KBM-7 (cell line): ENCODE measurements at regions not wholly inside any gene's neighbourhood (a gene's known extent, or its start where the extent isn't known, plus 50 kb on each side); places are given as distances from the start of the nearest gene placed in this dataset.

Experiments used
- DNase-seq: peaks from one replicate; pipeline ENCODE4 v3.0.0-alpha.2; 2015
- in situ Hi-C: fragments of 300-500 bp; cut with MboI; formaldehyde crosslinking; loops from 2 replicates; pipeline ENCODE4 v1.14.3; 2020; ENCODE audit warnings: low sequenced_read_pairs, low pct_unique_long_range_greater_than_20kb, mixed read lengths

- in situ Hi-C loops: no loop called here
- DNase-seq: no peak
Observed at GRCh38 chr20:60372275-60372674, 414.1 kb downstream of the CDH26 start.

- in situ Hi-C loops: no loop called here
- peak; percentile 8 for DNase-seq
Observed at GRCh38 chr20:60372822-60373221, 414.6 kb downstream of the CDH26 start.

GRCh38 chr20:60378620-60379019 is 420.4 kb downstream of the CDH26 start:
- in situ Hi-C loops: no loop called here
- no peak for DNase-seq

GRCh38 chr20:60381643-60382400 is 423.6 kb downstream of the CDH26 start:
- in situ Hi-C loops: no loop called here
- DNase-seq: no peak

- in situ Hi-C loops: no loop called here
- DNase-seq: no peak
Observed at GRCh38 chr20:60389441-60389840, 431.2 kb downstream of the CDH26 start.

- DNase-seq: no peak
- in situ Hi-C loops: no loop called here
Observed at GRCh38 chr20:60389882-60390281, 431.7 kb downstream of the CDH26 start.

GRCh38 chr20:60395991-60396390 is 437.8 kb downstream of the CDH26 start:
- in situ Hi-C loops: no loop called here
- no peak for DNase-seq

GRCh38 chr20:60400567-60400966 is 442.3 kb downstream of the CDH26 start:
- no peak for DNase-seq
- in situ Hi-C loops: no loop called here

- DNase-seq: no peak
- in situ Hi-C loops: no loop called here
Observed at GRCh38 chr20:60402189-60403058, 444.2 kb downstream of the CDH26 start.

- in situ Hi-C loops: no loop called here
Observed at GRCh38 chr20:60403105-60403741, 445.0 kb downstream of the CDH26 start.

GRCh38 chr20:60407011-60407771 is 449.0 kb downstream of the CDH26 start:
- in situ Hi-C loops: no loop called here
- no peak for DNase-seq

More at GRCh38 chr20:60403105-60403741, 445.0 kb downstream of the CDH26 start:
- no peak for DNase-seq

- no peak for DNase-seq
- in situ Hi-C loops: no loop called here
Observed at GRCh38 chr20:60407938-60408337, 449.7 kb downstream of the CDH26 start.

GRCh38 chr20:60408435-60408834 is 450.2 kb downstream of the CDH26 start:
- DNase-seq: no peak
- in situ Hi-C loops: no loop called here

GRCh38 chr20:60410618-60411264 is 452.5 kb downstream of the CDH26 start:
- in situ Hi-C loops: no loop called here

GRCh38 chr20:60411813-60412212 is 453.6 kb downstream of the CDH26 start:
- DNase-seq: no peak
- in situ Hi-C loops: no loop called here

More at GRCh38 chr20:60410618-60411264, 452.5 kb downstream of the CDH26 start:
- DNase-seq: no peak

GRCh38 chr20:60420676-60421229 is 462.5 kb downstream of the CDH26 start:
- in situ Hi-C loops: no loop called here

GRCh38 chr20:60422848-60423247 is 464.6 kb downstream of the CDH26 start:
- in situ Hi-C loops: no loop called here
- DNase-seq: no peak

More at GRCh38 chr20:60420676-60421229, 462.5 kb downstream of the CDH26 start:
- DNase-seq: no peak

GRCh38 chr20:60424267-60424902 is 466.2 kb downstream of the CDH26 start:
- in situ Hi-C loops: no loop called here

More at GRCh38 chr20:60424267-60424902, 466.2 kb downstream of the CDH26 start:
- no peak for DNase-seq
